Endothelial cell of umbilical vein (primary cell): ENCODE measurements at regions not wholly inside any gene's neighbourhood (a gene's known extent, or its start where the extent isn't known, plus 50 kb on each side); places are given as distances from the start of the nearest gene placed in this dataset.

Experiments used
- BruUV-seq: library from RNA; stranded (reverse); fragments of 400-500 nt; replicated peaks from 2 replicates; lab custom pipeline; 2021; lab: Mats Ljungman, UMichigan
- CTCF ChIA-PET: fragments of 300-600, 350-600 bp; sonication (Branson Sonifier 250); formaldehyde crosslinking; loops from one replicate; lab custom pipeline; 2021; ENCODE audit warnings: antibody characterized with exemption, inconsistent platforms; lab: Charles Lee
- POLR2A ChIA-PET: fragments of 300-600, 350-600 bp; sonication (Branson Sonifier 250); formaldehyde crosslinking; loops from one replicate; lab custom pipeline; 2021; ENCODE audit warnings: antibody characterized with exemption, inconsistent platforms; lab: Charles Lee
- DNase-seq: peaks from one replicate; pipeline ENCODE4 v3.0.0-alpha.2; 2011; ENCODE audit warnings: low read depth, low spot score
- FAIRE-seq: peaks from 2 replicates; lab custom pipeline; 2011; peaks lifted over from hg19 to GRCh38; lab: Jason Lieb, UNC
- H2AFZ ChIP-seq: 2 replicates; pipeline ENCODE4 v1.6.0; 2012; ENCODE audit warnings: low read depth, low read length, control low read depth, inconsistent platforms
- H3K27ac ChIP-seq: 2 replicates; pipeline ENCODE4 v1.5.1; 2011; ENCODE audit warnings: low read depth, mild to moderate bottlenecking, control low read depth, low read length, moderate library complexity; ENCODE audit not compliant: insufficient read depth
- H3K27me3 ChIP-seq, 2 experiments: 2 replicates each; pipeline versions ENCODE4 v1.6.0 to v1.6.1; 2011; ENCODE audit warnings: low read length in 2 of 2, mixed read lengths in 1 of 2; ENCODE audit not compliant: control insufficient read depth in 2 of 2, insufficient read depth in 2 of 2
- H3K36me3 ChIP-seq, 2 experiments: 2 replicates in 1 of 2; 3 replicates in 1 of 2; pipeline ENCODE4 v1.5.1; 2011; ENCODE audit warnings: low read length in 2 of 2, mild to moderate bottlenecking in 1 of 2, moderate library complexity in 1 of 2; ENCODE audit not compliant: control insufficient read depth in 2 of 2, insufficient read depth in 2 of 2; ENCODE audit errors: extremely low read depth in 1 of 2
- H3K4me1 ChIP-seq: 3 replicates; pipeline ENCODE4 v1.5.1; 2011; ENCODE audit warnings: mild to moderate bottlenecking, low read length; ENCODE audit not compliant: control insufficient read depth, insufficient read depth; ENCODE audit errors: extremely low read depth
- H3K4me2 ChIP-seq: 2 replicates; pipeline ENCODE4 v1.6.1; 2011; ENCODE audit warnings: low read length, control low read depth, mixed read lengths; ENCODE audit not compliant: insufficient read depth
- H3K4me3 ChIP-seq, 3 experiments: fragments of 200-600 bp in 1 of 3; sonication (generic), shearing (Covaris generic) in 1 of 3; replicated peaks in 1 of 3; 2 replicates each; pipeline ENCODE4 v1.5.1; 2011 to 2016; ENCODE audit warnings: control low read depth in 3 of 3, low read length in 3 of 3, mild to moderate bottlenecking in 2 of 3, inconsistent platforms in 1 of 3, low read depth in 1 of 3, moderate library complexity in 1 of 3; ENCODE audit not compliant: insufficient read depth in 1 of 3
- H3K79me2 ChIP-seq: 2 replicates; pipeline ENCODE4 v1.6.0; 2012; ENCODE audit warnings: low read length, inconsistent platforms; ENCODE audit not compliant: control insufficient read depth, insufficient read depth
- H3K9ac ChIP-seq: replicated peaks from 2 replicates; pipeline ENCODE3; 2011; ENCODE audit warnings: low read length, control low read depth; ENCODE audit not compliant: insufficient read depth; ENCODE audit errors: extremely low read depth
- H3K9me1 ChIP-seq: replicated peaks from 3 replicates; pipeline ENCODE4 v1.6.0; 2011; ENCODE audit warnings: mild to moderate bottlenecking, low read length; ENCODE audit not compliant: control insufficient read depth, insufficient read depth; ENCODE audit errors: extremely low read depth
- H3K9me3 ChIP-seq: replicated peaks from 2 replicates; pipeline ENCODE4 v1.5.1; 2012; ENCODE audit warnings: low read length, inconsistent platforms; ENCODE audit not compliant: control insufficient read depth, insufficient read depth
- H4K20me1 ChIP-seq: replicated peaks from 2 replicates; pipeline ENCODE3; 2011; ENCODE audit warnings: mild to moderate bottlenecking, low read length; ENCODE audit not compliant: control insufficient read depth, insufficient read depth; ENCODE audit errors: extremely low read depth
- EZH2 ChIP-seq: IDR thresholded peaks from 2 replicates; pipeline ENCODE4 v1.6.1; 2012; ENCODE audit warnings: borderline replicate concordance, low read depth, mild to moderate bottlenecking, moderate library complexity, low read length, inconsistent platforms; ENCODE audit not compliant: severe bottlenecking
- GATA2 ChIP-seq: IDR thresholded peaks from 2 replicates; pipeline ENCODE4 v1.7.0; 2011; ENCODE audit warnings: low read depth, mild to moderate bottlenecking, moderate library complexity, mixed read lengths, low read length; ENCODE audit not compliant: insufficient read length, insufficient read depth
- JUN ChIP-seq: IDR thresholded peaks from 2 replicates; pipeline ENCODE4 v1.6.1; 2011; ENCODE audit warnings: borderline replicate concordance, low read depth; ENCODE audit not compliant: insufficient read length, insufficient read depth
- MAX ChIP-seq: IDR thresholded peaks from 2 replicates; pipeline ENCODE4 v1.6.1; 2011; ENCODE audit not compliant: insufficient read depth, insufficient read length
- MYC ChIP-seq: IDR thresholded peaks from one replicate; pipeline ENCODE4 v1.6.1; 2011; ENCODE audit warnings: mild to moderate bottlenecking, low read depth, low read length
- POLR2A ChIP-seq: IDR thresholded peaks from 2 replicates; pipeline ENCODE4 v1.6.1; 2012; ENCODE audit warnings: low read depth, mild to moderate bottlenecking, control low read depth, low read length
- dilution Hi-C: fragments of 300-500 bp; cut with MboI; formaldehyde crosslinking; loops from one replicate; pipeline ENCODE4 v1.15.0; 2019; ENCODE audit warnings: low sequenced_read_pairs; ENCODE audit not compliant: extremely low pct_ligation_motif_present
- intact Hi-C: fragments of 100-400 bp; cut with micrococcal nuclease; formaldehyde crosslinking; loops from one replicate; pipeline ENCODE4 v1.10.0; 2022
- TF ChIP-seq, protein P1 (sequence below), 2 donors: IDR thresholded peaks; 1 replicate in 1 of 2; 2 replicates in 1 of 2; pipeline ENCODE4 v1.5.1; 2011; ENCODE audit warnings: low read length in 2 of 2, mild to moderate bottlenecking in 2 of 2, moderate library complexity in 2 of 2, control low read depth in 1 of 2, inconsistent platforms in 1 of 2, low read depth in 1 of 2; ENCODE audit not compliant: insufficient read depth in 1 of 2; ENCODE audit errors: extremely low read depth in 1 of 2

- DNase-seq (no peak), FAIRE-seq (no peak)
- H3K9me1 ChIP-seq = no peaks in the 10 kb centered on the region
- ChIA-PET POLR2A (no interaction called here), CTCF (interaction anchor here (2.1 kb wide), 1 partner anchor 15 kb away, joined by 8 read pairs; no protein-coding TSS in a partner anchor)
- BruUV-seq = no TSS peak
- H3K36me3 ChIP-seq = no peaks in the 10 kb centered on the region
- TF ChIP-seq MAX = no peak
- TF ChIP-seq MYC = no peak
- no peak for TF ChIP-seq POLR2A
- no peak for TF ChIP-seq JUN
- TF ChIP-seq EZH2 = no peak
- no peak for TF ChIP-seq GATA2
- TF ChIP-seq, protein P1, sequence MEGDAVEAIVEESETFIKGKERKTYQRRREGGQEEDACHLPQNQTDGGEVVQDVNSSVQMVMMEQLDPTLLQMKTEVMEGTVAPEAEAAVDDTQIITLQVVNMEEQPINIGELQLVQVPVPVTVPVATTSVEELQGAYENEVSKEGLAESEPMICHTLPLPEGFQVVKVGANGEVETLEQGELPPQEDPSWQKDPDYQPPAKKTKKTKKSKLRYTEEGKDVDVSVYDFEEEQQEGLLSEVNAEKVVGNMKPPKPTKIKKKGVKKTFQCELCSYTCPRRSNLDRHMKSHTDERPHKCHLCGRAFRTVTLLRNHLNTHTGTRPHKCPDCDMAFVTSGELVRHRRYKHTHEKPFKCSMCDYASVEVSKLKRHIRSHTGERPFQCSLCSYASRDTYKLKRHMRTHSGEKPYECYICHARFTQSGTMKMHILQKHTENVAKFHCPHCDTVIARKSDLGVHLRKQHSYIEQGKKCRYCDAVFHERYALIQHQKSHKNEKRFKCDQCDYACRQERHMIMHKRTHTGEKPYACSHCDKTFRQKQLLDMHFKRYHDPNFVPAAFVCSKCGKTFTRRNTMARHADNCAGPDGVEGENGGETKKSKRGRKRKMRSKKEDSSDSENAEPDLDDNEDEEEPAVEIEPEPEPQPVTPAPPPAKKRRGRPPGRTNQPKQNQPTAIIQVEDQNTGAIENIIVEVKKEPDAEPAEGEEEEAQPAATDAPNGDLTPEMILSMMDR (IDR thresholded peaks at IDR 0.05; ENCODE audit: extremely low read depth in 1 of 2, insufficient read depth in 1 of 2, low read depth in 1 of 2, low read length in 2 of 2) = no peak
- no peaks in the 10 kb centered on the region for H3K4me1 ChIP-seq
- H4K20me1 ChIP-seq = no peaks in the 10 kb centered on the region
- H2AFZ ChIP-seq = no peak overlapping the region
- no peak overlapping the region for H3K4me2 ChIP-seq
- no peaks in the 10 kb centered on the region for H3K9me3 ChIP-seq
- dilution Hi-C loops = no loop called here
- intact Hi-C loops = loop anchor here (5.0 kb wide), 1 partner anchor 180 kb away; no protein-coding TSS in a partner anchor
- H3K9ac ChIP-seq = no peak overlapping the region
- no peak overlapping the region for H3K27ac ChIP-seq
- H3K4me3 ChIP-seq = no peak overlapping the region
- H3K79me2 ChIP-seq = no peaks in the 10 kb centered on the region
- H3K27me3 ChIP-seq = peaks cover 11 to 28% of the 10 kb centered on the region in 2 experiments
Measured at GRCh38 chr7:142647749-142648148, 101.5 kb upstream of the PRSS1 start.
